GM21786 (cell line): ENCODE measurements at regions not wholly inside any gene's neighbourhood (a gene's known extent, or its start where the extent isn't known, plus 50 kb on each side); places are given as distances from the start of the nearest gene placed in this dataset.
"Not testable (repeated sequence)": the region's sequence is repeated elsewhere in the genome, so short reads cannot be mapped to it uniquely, and the experiment has no call there.

ENCODE experiments used
- ATAC-seq: cut with Tn5 transposase; IDR thresholded peaks from one replicate; pipeline ENCODE4 v1.9.1; 2021; ENCODE audit not compliant: unreplicated experiment

DNA sequence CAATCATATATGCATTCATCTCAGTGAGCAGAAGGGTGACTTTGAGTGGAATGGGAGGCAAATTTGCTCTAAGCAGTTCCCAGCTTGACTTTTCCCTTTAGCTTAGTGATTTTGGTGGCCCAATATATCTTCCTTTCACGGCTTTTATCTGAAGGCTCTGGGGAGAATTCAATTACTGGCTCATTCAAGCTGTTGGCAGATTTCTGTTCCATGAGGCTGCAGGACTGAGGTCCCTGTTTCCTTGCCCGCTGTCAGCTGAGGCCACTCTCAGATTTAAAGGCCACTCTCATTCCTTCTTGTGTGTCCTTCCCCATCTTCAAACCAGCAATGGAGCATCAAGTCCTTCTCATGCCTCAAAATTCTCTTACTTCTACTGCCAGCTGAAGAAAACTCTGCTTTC is 170.4 kb upstream of the ATP10A start:
- ATAC-seq, result no peak

DNA sequence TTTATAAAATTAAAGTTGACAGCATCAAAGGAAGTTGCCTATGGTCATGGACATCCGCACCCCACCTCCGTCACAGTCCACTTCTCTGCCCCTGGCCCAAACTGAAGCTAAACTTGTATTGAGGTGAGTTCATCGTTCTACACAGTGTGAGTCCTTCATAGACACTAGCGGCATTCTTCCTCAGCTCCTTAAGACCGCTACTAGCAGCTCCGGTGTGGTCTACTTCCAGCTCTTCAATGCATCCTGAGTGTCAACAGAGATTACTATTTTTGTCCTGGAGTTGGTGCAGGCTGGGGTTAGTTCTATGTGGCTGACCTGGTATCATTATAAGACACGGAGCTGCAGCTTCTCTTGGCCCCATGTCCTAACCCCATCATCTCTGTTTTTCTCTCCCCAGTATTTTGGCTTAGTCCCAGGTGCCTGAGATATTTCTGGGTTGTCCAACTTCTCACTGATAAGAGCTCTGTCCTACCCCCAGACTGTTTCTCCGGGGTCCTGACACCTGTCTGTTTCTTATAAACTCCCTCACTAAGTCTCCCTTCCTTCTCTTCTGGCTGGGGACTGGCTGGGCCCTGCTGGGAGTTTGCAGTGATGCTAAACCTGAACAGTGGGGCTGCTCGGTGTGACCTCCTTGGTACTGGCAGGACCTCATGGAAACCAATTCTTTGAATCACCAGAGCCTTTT is 169.2 kb upstream of the ATP10A start:
- no peak for ATAC-seq

DNA sequence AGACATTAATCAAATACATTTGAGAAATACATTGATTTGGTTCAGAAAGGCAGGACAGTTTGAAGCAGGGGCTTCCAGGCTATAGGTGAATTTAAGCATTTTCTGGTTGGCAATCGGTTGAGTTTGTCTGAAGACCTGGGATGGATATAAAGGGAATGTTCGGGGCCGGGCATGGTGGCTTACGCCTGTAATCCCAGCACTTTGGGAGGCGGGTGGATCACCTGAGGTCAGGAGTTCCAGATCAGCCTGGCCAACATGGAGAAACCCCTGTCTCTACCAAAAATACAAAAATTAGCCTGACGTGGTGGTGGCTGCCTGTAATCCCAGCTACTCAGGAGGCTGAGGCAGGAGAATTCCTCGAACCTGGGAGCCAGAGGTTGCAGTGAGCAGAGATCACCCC is 166.5 kb upstream of the ATP10A start:
- ATAC-seq, result not testable (repeated sequence)

DNA sequence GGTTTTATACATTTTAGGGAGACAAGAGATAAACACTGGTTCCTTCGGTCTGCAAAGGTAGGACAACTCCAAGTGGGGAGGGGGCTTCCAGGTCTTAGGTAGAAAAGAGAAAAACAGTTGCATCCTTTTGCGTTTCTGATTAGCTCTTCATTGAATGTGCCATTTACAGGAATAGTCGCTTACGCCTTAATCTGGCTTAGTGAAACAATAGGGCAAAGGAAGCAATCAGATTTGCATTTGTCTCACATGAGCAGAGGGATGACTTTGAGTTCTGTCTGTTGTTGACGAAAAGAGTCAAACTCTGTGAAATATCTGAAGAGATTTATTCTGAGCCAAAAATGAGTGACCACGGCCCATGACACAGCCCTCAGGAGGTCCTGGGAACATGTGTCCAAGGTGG is 166.0 kb upstream of the ATP10A start:
- no peak for ATAC-seq

DNA sequence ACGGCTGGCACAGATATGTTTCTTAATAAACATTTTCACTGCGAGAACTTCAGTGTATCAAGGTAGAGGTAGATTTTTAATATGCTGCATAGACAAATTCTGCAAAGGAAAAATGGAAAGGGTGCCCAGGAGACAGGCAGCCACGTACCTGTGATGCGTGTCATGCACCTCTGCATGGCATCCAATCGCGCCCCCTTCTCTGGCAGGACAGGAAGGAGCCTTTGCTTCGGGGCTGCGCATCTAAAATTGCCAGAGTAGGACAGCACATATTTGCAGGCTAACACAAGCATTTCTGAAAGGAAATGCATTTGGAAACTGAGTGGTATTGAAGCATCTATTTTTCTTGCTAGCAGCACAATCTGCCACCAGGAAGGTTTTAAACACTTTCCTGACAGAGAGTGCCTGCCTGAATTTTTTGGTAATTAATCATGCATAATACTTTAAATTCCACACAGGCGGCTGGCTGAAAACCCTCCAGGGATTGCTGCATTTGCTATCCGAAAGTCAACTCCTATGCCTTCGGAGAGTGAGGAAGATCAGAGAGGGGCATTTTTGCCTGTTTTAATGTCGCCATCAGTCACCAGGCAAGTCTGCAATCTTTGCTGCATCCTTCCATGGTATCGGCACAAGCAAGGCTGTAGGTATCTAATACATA is 165.1 kb upstream of the ATP10A start:
- no peak for ATAC-seq

DNA sequence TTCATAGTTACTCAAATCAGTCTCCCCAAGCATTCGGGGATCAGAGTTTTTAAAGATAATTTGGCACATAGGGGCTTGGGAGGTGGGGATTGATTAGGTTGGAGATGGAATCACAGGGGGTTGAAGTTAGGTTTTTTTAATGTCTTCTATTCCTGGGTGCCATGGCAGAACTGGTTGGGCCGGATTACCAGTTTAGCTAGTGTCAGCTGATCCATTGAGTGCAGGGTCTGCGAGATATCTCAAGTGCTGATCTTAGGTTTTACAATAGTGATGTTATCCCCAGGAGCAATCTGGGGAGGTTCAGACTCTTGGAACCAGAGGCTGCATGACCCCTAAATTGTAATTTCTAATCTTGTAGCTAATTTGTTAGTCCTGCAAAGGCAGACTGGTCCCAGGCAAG is 163.5 kb upstream of the ATP10A start:
- ATAC-seq, result not testable (repeated sequence)

DNA sequence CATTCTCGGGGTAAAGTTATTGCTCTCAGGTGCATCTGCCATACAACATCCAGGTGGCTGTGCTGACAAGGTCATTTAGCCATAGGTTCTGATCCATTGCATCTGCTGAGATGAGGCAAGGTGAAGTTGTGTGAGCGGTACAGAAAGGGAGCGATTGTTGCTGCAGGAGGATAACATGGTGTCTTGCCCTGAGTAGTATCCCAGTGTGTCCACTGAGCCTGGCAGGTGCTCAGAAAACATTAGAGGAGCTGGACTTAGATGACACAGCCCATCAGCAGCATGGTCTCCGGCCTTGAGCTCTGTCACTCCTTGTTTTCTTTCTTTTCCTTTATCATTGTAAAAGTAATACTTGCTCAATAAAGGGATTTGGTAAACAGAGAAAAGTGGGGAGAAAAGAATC is 161.1 kb upstream of the ATP10A start:
- no peak for ATAC-seq

DNA sequence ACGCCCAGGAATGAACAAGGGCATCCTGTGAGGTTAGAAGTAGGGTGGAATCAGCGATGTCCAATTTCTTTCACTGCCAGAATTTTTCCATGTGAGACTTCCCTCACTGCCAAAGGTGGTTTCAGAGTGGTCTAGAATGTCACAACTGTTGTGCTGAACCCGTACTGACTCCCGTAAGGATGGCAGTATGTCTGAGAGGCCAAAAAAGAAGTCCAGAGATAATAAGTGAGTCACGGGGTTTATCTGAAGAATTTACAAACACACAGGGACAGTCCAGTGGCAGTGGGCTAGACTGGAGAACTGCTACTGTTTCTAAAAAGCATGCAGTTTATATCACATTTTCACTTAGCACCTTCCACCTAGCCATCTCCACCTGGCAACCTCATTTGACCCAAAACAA is 160.6 kb upstream of the ATP10A start:
- ATAC-seq, result no peak

DNA sequence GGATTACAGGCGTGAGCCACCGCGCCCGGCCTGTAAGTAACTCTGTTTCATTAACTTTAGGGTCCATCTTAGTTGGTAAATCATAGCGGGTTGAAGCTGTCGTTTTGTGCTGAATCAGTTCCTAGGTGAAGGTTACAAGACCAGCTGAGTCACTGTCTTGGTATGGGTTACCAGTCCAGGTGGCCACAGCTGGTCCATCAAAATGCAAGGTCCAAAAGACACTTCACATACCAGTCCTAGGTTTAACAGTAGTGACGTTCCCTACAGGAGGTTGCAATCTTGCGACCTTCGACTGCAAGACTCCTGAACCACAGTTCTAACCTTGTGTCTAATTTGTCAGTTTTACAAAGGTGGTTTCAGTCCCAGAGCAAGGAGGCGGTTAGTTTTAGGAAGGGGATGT is 160.1 kb upstream of the ATP10A start:
- no peak for ATAC-seq

DNA sequence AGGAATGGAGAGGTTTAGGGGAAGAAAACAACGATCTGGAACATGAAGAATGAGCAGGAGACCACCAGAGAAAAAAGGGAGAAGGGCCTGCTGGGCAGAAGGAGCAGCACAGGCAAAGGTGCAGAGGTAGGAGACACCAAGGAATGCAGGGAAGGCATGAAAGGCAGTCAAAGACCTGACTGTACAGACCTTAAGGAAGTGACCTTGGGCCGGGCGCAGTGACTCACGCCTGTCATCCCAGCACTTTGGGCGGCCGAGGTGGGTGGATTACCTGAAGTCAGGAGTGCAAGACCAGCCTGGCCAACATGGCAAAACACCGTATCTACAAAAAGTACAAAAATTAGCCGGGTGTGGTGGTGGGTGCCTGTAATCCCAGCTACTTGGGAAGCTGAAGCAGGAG is 157.7 kb upstream of the ATP10A start:
- ATAC-seq, result no peak

DNA sequence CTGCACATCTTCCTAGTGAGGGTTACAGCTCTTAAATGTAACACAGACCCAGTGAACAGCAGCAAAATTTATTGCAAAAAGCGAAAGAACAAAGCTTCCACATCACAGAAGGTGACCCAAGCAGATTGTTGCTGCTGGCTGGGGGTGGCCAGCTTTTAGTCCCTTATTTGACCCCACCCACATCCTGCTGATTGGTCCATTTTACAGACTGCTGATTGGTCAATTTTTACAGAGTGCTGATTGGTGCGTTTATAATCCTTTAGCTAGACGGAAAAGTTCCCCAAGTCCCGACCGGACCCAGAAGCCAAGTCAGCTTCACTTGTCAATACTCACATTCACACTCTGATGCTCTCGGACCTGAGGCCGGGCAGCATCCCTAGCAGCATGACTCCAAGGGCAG is 154.5 kb upstream of the ATP10A start:
- no peak for ATAC-seq

DNA sequence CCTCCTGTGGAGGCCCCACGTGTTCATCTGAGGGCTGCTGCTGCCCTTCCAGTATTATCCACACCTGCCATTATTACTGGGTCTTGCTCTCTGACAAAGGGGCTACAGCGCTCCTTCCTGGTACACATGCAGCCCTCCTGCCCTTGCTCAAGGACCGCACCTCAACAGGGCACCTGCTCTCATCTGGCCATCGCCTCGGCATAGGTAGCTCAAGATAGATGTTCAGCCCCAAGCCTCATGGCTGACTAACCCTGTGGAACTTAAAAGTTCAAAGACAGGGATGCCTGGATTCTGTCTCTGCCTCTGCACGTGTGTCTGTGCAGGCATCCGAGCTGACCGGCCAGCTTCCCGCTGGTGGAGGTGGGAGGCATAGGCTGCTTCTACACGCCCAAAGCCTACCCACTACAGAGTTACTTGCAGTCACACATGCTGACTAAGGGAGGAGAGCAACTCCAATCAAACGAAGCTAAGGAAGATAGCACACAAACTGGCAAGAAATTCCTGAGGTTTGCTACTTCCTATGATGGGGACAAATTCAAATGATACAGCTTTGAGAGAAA is 152.5 kb upstream of the ATP10A start:
- no peak for ATAC-seq

DNA sequence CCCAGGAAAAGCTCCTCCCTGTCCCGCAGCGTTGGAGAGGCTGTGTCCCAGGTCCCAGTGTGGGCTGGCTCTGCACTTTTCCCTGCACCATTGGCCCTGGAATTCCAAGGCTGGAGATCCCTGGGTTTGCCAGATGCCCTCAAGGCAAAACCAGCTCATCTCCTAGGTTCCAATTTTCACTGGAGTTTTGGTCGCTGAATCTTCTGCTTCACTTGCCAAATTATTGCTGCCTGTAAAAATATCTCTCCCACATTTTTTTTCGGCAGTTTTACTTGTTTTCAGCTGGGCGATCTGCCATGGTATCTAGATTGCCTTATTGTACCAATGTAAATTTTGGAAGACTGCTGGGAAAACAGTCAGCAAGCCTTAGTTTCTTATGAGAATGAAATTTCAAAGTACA is 150.9 kb upstream of the ATP10A start:
- no peak for ATAC-seq

DNA sequence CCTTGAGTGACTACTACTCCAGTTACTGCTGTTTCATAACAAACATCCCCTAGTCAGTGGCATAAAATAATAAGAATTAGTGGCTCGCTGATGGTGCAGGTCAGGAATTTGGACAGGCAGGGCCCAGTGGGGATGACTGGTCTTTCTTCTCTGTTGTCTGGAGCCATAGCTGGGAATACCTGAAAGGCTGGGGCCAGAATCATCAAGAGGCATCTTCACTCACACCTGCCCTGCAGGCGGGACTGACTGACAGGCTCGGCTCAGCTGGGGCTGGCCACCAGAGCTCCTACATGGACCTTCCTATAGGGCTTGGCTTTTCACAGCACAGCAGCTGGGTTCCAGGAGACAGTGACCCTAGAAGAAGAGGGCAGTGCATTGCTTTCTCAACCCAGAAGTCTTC is 148.8 kb upstream of the ATP10A start:
- ATAC-seq, result no peak

DNA sequence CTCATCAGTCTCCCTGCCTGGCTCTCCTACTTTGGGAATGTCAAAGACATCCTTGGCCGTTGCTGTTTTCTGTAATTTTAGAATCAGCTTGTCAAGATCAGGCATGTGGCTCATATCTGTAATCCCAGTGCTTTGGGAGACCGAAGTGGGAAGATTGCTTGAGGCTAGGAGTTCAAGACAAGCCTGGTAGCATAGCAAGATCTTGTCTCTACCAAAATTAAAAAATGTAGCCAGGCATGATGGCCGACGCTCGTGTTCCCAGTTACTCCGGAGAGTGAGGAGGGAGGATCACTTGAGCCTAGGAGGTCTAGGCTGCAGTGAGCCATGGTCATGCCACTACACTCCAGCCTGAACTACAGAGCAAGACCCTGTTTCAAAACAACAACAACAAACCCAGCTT is 144.0 kb upstream of the ATP10A start:
- ATAC-seq, result no peak

DNA sequence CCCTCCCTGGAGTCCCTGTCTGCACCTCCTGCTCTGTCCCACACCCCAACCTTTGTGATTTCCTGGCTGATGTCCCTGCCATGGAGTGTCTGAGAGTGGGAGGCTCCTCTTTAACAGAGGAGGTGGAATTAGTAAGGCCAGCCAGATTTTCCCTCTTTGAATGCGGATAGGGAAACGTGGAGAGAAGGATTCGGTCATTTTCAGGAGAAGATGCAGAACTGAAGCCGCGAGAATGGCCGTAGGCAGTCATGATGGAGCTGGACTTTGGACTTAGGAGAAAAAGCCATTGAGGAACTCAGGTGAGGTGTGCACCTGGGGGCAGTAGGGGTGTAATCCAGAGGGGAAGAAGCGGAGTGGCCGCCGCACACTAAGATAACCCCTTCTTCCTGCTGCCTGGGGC is 138.1 kb upstream of the ATP10A start:
- ATAC-seq, result no peak

DNA sequence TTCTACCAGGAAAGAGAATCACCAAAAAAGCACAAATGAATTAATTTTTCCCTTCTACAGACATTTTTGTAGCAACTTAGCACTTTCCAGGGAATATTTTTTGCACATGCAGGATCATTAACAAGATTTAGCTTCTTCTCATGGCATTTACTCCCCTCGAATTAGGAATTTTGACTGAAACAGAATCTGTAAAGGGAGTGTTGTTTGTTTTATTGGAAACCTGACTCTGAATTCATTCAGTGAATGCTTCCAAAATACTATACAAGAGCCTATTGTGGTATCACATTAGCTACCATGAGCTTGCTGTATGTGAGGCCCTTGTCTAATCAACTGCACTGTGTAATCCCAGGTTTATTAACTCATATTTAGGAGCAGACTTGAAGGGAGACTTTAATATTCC is 130.4 kb upstream of the ATP10A start:
- no peak for ATAC-seq

DNA sequence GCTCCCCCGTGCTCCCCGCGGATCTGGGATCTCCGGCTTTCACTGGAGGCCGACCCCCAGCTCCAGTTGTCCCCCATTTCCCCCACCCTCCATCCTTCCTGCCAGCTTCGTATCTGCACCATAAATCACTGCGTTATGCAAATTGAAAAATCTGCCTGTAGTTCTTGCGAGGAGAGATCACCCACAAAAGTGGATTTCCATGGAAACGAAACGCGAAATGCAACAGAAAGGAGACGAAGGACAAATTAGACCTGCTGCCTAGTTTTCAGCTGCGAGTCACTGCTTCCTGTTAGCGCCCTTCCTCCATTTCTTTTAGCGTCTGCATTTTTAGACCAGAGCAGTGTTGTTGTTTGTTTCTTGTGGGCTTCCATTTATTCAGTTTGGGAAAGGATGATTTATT is 127.1 kb upstream of the ATP10A start:
- ATAC-seq, result no peak

DNA sequence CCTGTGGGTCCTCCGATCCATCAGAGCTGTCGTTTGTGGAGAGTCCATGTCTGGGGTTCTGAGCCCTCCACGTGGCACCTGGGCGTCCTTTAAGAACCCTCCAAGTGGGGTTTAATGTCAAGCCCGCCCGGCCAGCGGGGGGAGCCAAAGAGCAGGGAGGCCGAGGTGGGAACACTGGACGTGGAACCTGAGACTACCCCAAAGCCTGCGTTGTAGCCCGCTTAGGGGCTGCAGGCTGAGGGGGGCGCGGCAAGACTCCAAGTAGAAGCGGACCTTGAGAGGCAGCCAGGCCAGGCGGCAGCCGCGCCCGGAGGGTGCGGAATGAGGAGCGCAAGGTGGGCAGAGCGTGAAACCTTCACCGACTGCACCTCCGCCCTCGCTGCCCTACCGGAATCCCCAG is 126.2 kb upstream of the ATP10A start:
- ATAC-seq, result no peak

DNA sequence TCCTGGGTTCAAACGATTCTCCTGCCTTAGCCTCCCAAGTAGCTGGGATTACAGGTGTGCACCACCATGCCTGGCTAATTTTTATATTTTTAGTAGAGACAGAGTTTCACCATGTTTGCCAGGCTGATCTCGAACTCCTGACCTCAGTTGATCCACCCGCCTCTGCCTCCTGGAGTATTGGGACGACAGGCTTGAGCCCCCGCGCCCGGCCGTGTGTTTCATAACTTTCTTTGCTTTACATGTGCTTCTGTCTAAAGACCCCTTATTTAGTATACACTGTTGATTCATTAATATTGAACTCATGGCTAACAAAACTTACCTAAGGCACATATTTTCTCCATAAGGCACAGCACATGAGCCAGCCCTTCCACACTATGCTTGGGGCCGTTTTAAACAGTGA is 125.6 kb upstream of the ATP10A start:
- not testable (repeated sequence) for ATAC-seq

DNA sequence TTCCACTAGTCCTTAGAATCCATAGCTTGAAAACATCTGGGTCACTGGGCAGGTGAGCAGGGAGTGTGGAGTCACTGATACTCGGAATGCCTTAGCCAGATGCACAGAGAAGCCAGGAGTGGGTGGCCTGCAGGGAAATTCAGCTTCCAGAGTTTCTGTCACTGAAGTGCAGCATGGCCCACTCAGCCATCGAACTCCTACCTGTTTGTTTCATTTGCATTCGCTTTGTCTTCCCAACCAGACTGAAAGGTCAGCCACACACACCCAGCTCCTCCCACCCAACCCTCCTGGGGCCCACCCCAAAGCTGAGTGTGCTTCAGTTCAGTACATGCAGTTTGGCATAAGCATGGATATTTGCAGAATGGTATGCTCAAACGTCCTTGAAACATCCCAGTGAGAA is 124.5 kb upstream of the ATP10A start:
- ATAC-seq, result no peak

DNA sequence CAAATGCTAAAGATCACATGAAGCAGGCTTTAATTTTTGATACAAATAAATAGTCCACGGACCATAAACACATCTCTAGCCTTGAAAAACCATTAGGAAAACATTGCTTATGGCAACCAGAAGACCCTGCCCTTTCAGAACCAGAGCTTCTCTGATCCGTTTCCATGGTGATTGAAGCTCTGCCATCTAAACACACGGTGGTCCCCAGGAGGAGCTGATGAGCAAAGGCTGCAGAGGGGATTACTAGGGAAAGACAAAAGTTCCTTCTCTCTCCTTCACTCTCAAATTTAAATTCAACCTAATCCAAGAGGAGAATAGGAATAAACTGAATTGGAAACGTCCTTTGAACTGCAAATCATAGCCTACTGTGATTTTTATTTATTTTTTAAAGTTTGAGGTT is 122.0 kb upstream of the ATP10A start:
- ATAC-seq, result no peak

DNA sequence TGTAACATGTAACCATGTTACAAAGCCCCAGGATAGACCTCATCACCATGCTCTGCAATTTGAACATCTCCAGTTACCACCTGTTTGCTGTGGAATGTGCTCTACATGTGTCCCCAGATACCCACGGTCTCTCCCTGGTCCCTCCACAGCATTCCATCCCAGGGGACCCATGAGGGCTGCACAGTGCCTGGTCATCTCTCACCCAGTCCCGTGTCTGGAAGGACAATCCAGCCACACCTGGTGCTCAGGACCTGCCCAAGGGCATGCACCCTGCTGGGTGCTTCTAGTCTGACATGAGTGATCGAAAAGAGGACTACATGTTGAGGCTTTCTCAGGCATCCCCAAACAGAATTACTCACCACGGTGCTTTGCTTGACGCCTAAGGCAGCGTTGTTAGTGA is 119.6 kb upstream of the ATP10A start:
- no peak for ATAC-seq
